Trophoblast cell (in vitro differentiated cells and primary cell): ENCODE measurements at regions not wholly inside any gene's neighbourhood (a gene's known extent, or its start where the extent isn't known, plus 50 kb on each side); places are given as distances from the start of the nearest gene placed in this dataset.

ENCODE experiments used
- DNase-seq, 2 donors: peaks; one replicate each; pipeline ENCODE4 v3.0.0-alpha.2; 2016
- H2AFZ ChIP-seq: 2 replicates; pipeline ENCODE4 v1.6.1; 2013; ENCODE audit warnings: low read length, moderate library complexity, mild to moderate bottlenecking; ENCODE audit not compliant: insufficient read depth, poor library complexity
- H2AK5ac ChIP-seq: 2 replicates; pipeline ENCODE4 v1.6.1; 2013; ENCODE audit warnings: mild to moderate bottlenecking, low read length
- H2BK120ac ChIP-seq: 2 replicates; pipeline ENCODE4 v1.6.1; 2013; ENCODE audit warnings: low read length, mild to moderate bottlenecking, moderate library complexity; ENCODE audit not compliant: insufficient read depth, poor library complexity
- H2BK12ac ChIP-seq: 2 replicates; pipeline ENCODE4 v1.6.1; 2013; ENCODE audit warnings: mild to moderate bottlenecking, low read length, moderate library complexity
- H2BK5ac ChIP-seq: 2 replicates; pipeline ENCODE4 v1.6.1; 2013; ENCODE audit warnings: low read length, low read depth, moderate library complexity, mild to moderate bottlenecking; ENCODE audit not compliant: poor library complexity
- H3K14ac ChIP-seq: 2 replicates; pipeline ENCODE4 v1.6.1; 2013; ENCODE audit warnings: mild to moderate bottlenecking, low read length
- H3K18ac ChIP-seq: 2 replicates; pipeline ENCODE4 v1.6.1; 2013; ENCODE audit warnings: mild to moderate bottlenecking, low read length
- H3K23ac ChIP-seq: 2 replicates; pipeline ENCODE4 v1.6.1; 2013; ENCODE audit warnings: low read length
- H3K27ac ChIP-seq: 2 replicates; pipeline ENCODE4 v1.5.1; 2013; ENCODE audit warnings: low read depth, mild to moderate bottlenecking, inconsistent platforms, low read length, moderate library complexity
- H3K27me3 ChIP-seq: 2 replicates; pipeline ENCODE4 v1.6.1; 2013; ENCODE audit warnings: inconsistent platforms, mild to moderate bottlenecking, low read length, moderate library complexity; ENCODE audit not compliant: insufficient read depth
- H3K36me3 ChIP-seq, 2 experiments: 1 replicate in 1 of 2; 2 replicates in 1 of 2; pipeline ENCODE4 v1.6.1; 2013; ENCODE audit warnings: low read length in 2 of 2, mild to moderate bottlenecking in 2 of 2, moderate library complexity in 1 of 2; ENCODE audit not compliant: insufficient read depth in 2 of 2, control insufficient read depth in 1 of 2
- H3K4ac ChIP-seq: 2 replicates; pipeline ENCODE4 v1.6.1; 2013; ENCODE audit warnings: low read depth, mild to moderate bottlenecking, low read length, moderate library complexity
- H3K4me1 ChIP-seq, 2 experiments: 1 replicate in 1 of 2; 2 replicates in 1 of 2; pipeline ENCODE4 v1.6.1; 2013; ENCODE audit warnings: low read length in 2 of 2, mild to moderate bottlenecking in 2 of 2, moderate library complexity in 1 of 2; ENCODE audit not compliant: insufficient read depth in 2 of 2, control insufficient read depth in 1 of 2
- H3K4me2 ChIP-seq: 2 replicates; pipeline ENCODE4 v1.6.1; 2013; ENCODE audit warnings: inconsistent platforms, mild to moderate bottlenecking, low read length, moderate library complexity
- H3K4me3 ChIP-seq: 2 replicates; pipeline ENCODE4 v1.5.1; 2013; ENCODE audit warnings: mild to moderate bottlenecking, low read depth, low read length, inconsistent platforms
- H3K79me1 ChIP-seq: one replicate; pipeline ENCODE4 v1.6.1; 2013; ENCODE audit warnings: low read length
- H3K79me2 ChIP-seq: 2 replicates; pipeline ENCODE4 v1.6.1; 2013; ENCODE audit warnings: low read length, mild to moderate bottlenecking; ENCODE audit not compliant: control insufficient read depth, insufficient read depth, poor library complexity
- H3K9ac ChIP-seq: 2 replicates; pipeline ENCODE4 v1.6.1; 2013; ENCODE audit warnings: mild to moderate bottlenecking, low read length
- H3K9me3 ChIP-seq: 2 replicates; pipeline ENCODE4 v1.6.1; 2013; ENCODE audit warnings: low read depth, mild to moderate bottlenecking, control low read depth, inconsistent platforms, low read length; ENCODE audit not compliant: insufficient read depth
- H4K12ac ChIP-seq: 2 replicates; pipeline ENCODE4 v1.6.1; 2013; ENCODE audit warnings: low read depth, mild to moderate bottlenecking, low read length, moderate library complexity
- H4K8ac ChIP-seq: 2 replicates; pipeline ENCODE4 v1.6.1; 2013; ENCODE audit warnings: low read depth, mild to moderate bottlenecking, low read length, moderate library complexity
- H4K91ac ChIP-seq: one replicate; pipeline ENCODE4 v1.6.1; 2013; ENCODE audit warnings: low read depth, mild to moderate bottlenecking, low read length, moderate library complexity
- WGBS: extraction: QIAGEN DNeasy Blood & Tissue Kit; methylation state at CpG from one replicate; pipeline ENCODE4 v1.1.7; 2013; ENCODE audit warnings: missing lambda C conversion rate; ENCODE audit not compliant: insufficient read length, insufficient coverage; ENCODE audit errors: extremely low coverage; 5-methylcytosine and 5-hydroxymethylcytosine counted together

DNA sequence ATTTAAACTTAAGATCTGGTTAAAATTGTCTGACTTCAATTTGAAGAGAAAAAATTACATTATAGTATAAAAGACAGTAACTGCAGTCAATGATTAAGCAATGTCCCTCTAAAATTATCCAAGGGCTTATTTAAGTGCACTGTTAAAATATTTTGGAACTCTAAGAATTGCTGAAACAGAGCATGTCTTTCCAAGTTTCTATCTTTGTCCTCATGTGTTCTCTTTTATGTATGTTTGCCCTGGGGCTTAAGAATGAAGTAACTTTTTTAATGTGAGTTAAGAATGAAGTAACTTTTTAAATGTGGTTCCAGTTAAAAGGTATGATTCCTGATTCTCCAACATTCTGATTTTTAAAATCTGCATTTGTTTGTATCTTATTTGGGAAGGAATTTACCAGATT is 69.0 kb upstream of the MARK1 start:
- Histone ChIP-seq H3K14ac (no peak overlapping the region), H4K91ac (no peak overlapping the region), H3K18ac (no peak overlapping the region), H3K9me3 (peaks cover 7% of the 10 kb centered on the region), H2AFZ (no peak overlapping the region), H3K36me3 (no peaks in the 10 kb centered on the region), H2AK5ac (no peak overlapping the region), H3K9ac (no peak overlapping the region), H3K79me1 (peaks cover 6% of the 10 kb centered on the region), H2BK5ac (no peak overlapping the region), H4K12ac (no peak overlapping the region), H2BK120ac (no peak overlapping the region), H3K79me2 (no peaks in the 10 kb centered on the region), H3K27ac (no peak overlapping the region), H3K4me1 (peaks cover 8 to 15% of the 10 kb centered on the region in 2 experiments), H3K4me3 (no peak overlapping the region), H3K27me3 (no peaks in the 10 kb centered on the region), H2BK12ac (no peak overlapping the region), H3K4me2 (no peak overlapping the region), H3K23ac (no peak overlapping the region), H3K4ac (no peak overlapping the region), H4K8ac (no peak overlapping the region)
- DNase-seq = peak in 1 of 2 donors; percentile 82

DNA sequence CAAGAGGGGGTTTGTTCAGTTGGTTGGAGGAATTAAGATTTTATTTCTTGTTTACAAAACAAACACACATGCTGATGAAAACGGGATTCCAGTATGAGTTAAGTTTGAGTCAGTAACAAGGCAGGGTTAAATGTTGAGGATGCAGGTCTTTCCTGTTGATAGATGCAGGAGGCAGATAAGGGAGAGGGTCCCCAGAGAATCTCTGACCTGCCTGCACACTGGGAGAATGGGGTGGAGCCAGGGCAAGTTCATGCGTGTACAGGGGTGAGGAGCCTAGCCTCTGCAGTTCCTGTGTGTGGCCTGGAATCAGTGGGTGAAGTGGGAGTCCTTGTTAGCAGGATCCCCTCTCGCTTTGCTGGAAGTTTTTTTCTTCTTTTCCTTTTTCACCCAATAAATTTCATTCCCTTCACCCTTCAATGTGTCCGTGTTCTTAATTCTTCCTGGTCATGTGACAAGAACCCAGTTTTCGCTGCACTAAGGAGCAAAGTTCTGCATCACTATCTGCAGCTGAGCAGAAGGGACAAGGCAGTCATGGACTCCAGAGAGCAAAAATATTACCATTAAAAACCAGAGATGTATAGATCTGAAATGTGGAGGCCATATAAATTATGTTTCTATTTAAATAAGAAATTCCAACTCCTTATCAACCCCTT is 69.9 kb upstream of the MARK1 start:
- WGBS = no CpG with 5 or more reads among the region's 5 CpGs
- DNase-seq = no peak
- H3K23ac ChIP-seq = no peak overlapping the region
- no peak overlapping the region for H3K4me2 ChIP-seq
- H2BK5ac ChIP-seq = no peak overlapping the region
- H2AK5ac ChIP-seq = no peak overlapping the region
- no peaks in the 10 kb centered on the region for H3K79me2 ChIP-seq
- no peak overlapping the region for H3K4me3 ChIP-seq
- H3K9ac ChIP-seq = no peak overlapping the region
- no peaks in the 10 kb centered on the region for H3K36me3 ChIP-seq
- no peak overlapping the region for H2AFZ ChIP-seq
- peaks cover under 1% of the 10 kb centered on the region for H3K9me3 ChIP-seq
- no peak overlapping the region for H2BK12ac ChIP-seq
- H3K4me1 ChIP-seq = peaks cover 8 to 15% of the 10 kb centered on the region in 2 experiments
- no peak overlapping the region for H4K8ac ChIP-seq
- no peaks in the 10 kb centered on the region for H3K27me3 ChIP-seq
- H4K91ac ChIP-seq = no peak overlapping the region
- H3K18ac ChIP-seq = no peak overlapping the region
- H3K14ac ChIP-seq = no peak overlapping the region
- H3K79me1 ChIP-seq = peaks cover 6% of the 10 kb centered on the region
- no peak overlapping the region for H3K4ac ChIP-seq
- H3K27ac ChIP-seq = no peak overlapping the region
- H2BK120ac ChIP-seq = no peak overlapping the region
- no peak overlapping the region for H4K12ac ChIP-seq

DNA sequence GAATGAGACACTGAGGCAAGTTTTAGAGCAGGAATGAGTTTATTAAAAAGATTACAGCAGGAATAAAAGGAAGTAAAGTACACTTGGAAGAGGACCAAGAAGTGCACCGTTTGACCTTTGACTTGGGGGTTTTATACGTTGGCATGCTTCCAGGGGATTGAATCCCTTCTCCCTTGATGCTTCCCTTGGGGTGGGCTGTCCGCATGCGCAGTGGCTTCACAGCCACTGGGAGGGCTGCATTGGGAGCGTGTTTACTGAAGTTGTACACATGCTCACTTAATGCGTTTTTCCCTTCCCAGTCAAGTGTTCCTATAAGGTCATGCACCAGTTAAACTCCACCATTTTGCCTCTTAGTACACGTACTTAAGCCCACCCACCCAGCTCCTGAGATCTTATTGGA is 72.4 kb upstream of the MARK1 start:
- peak overlapping the region; percentile 58 for H3K18ac ChIP-seq
- no peak for DNase-seq
- no CpG with 5 or more reads among the region's 7 CpGs for WGBS

DNA sequence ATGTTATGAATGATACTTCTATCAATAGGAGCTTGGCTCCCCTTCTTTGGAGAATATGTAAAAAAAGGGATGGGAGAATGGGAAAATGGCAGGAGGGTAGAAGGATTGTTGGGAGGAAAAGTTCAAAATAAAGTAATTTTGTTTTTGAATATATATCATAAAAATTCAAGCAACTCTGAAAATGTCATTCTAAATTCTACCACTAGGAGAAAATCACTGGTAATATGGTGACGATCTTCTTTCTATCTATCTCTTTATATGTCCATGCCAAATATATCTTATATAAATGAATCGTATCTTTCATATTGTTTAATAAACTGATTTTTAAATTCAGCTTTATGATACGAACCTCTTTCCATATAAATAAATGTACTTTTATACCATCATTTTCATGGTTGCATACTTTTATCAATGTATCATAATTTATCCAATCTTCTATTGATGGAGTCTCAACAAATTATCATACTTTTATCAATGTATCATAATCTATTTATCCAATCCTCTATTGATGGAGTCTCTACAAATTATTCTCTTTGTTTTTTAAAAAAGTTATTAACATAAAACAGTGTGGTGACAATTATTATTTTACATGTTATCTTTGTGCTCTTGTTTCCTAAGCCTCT is 73.7 kb upstream of the MARK1 start:
- WGBS = no CpG with 5 or more reads among the region's 3 CpGs
- Histone ChIP-seq H3K4me3 (no peak overlapping the region), H3K79me1 (peaks cover 10% of the 10 kb centered on the region), H2BK5ac (no peak overlapping the region), H3K9me3 (no peaks in the 10 kb centered on the region), H2BK120ac (no peak overlapping the region), H3K9ac (no peak overlapping the region), H3K14ac (no peak overlapping the region), H3K18ac (no peak overlapping the region), H2BK12ac (no peak overlapping the region), H2AK5ac (no peak overlapping the region), H3K4me1 (peaks cover 11 to 26% of the 10 kb centered on the region in 2 experiments), H3K4ac (no peak overlapping the region), H3K79me2 (peaks cover under 1% of the 10 kb centered on the region), H4K91ac (no peak overlapping the region), H3K36me3 (no peaks in the 10 kb centered on the region), H2AFZ (no peak overlapping the region), H3K4me2 (no peak overlapping the region), H4K8ac (no peak overlapping the region), H4K12ac (no peak overlapping the region), H3K27me3 (no peaks in the 10 kb centered on the region), H3K23ac (no peak overlapping the region), H3K27ac (no peak overlapping the region)
- peak in 1 of 2 donors; percentile 55 for DNase-seq

More for the DNA sequence above, 72.4 kb upstream of the MARK1 start:
- Histone ChIP-seq H3K9ac (no peak overlapping the region), H2BK120ac (peak overlapping the region; percentile 48), H3K14ac (no peak overlapping the region), H3K9me3 (no peaks in the 10 kb centered on the region), H2AFZ (no peak overlapping the region), H3K4me3 (no peak overlapping the region), H3K79me2 (no peaks in the 10 kb centered on the region), H4K12ac (no peak overlapping the region), H4K91ac (peak overlapping the region; percentile 81), H3K27ac (peak overlapping the region; percentile 17), H3K4ac (no peak overlapping the region), H3K36me3 (no peaks in the 10 kb centered on the region), H3K4me1 (peaks cover 11 to 25% of the 10 kb centered on the region in 2 experiments), H3K79me1 (peaks cover 8% of the 10 kb centered on the region), H4K8ac (peak overlapping the region; percentile 17), H2BK5ac (peak overlapping the region; percentile 45), H3K23ac (no peak overlapping the region), H3K27me3 (no peaks in the 10 kb centered on the region), H2AK5ac (no peak overlapping the region), H2BK12ac (peak overlapping the region; percentile 76), H3K4me2 (no peak overlapping the region)
